ENCODE measurements at regions not wholly inside any gene's neighbourhood (a gene's known extent, or its start where the extent isn't known, plus 50 kb on each side); places are given as distances from the start of the nearest gene placed in this dataset.

GRCh38 chr22:47627556-47628253 is 865.3 kb downstream of the TBC1D22A start:
- no peak for ATAC-seq (ENCODE audit: low read depth)
- ChIA-PET POLR2A (no interaction called here), CTCF (no interaction called here)
- H3K4me1 ChIP-seq (ENCODE audit: control insufficient read depth in 2 of 2, insufficient read depth in 2 of 2, low read length in 2 of 2): no peaks in the 10 kb centered on the region
- TF ChIP-seq EZH2 (IDR thresholded peaks at IDR 0.05; ENCODE audit: borderline replicate concordance, insufficient read depth, low read depth, low read length, poor library complexity, severe bottlenecking): no peak
- TF ChIP-seq, protein P1, sequence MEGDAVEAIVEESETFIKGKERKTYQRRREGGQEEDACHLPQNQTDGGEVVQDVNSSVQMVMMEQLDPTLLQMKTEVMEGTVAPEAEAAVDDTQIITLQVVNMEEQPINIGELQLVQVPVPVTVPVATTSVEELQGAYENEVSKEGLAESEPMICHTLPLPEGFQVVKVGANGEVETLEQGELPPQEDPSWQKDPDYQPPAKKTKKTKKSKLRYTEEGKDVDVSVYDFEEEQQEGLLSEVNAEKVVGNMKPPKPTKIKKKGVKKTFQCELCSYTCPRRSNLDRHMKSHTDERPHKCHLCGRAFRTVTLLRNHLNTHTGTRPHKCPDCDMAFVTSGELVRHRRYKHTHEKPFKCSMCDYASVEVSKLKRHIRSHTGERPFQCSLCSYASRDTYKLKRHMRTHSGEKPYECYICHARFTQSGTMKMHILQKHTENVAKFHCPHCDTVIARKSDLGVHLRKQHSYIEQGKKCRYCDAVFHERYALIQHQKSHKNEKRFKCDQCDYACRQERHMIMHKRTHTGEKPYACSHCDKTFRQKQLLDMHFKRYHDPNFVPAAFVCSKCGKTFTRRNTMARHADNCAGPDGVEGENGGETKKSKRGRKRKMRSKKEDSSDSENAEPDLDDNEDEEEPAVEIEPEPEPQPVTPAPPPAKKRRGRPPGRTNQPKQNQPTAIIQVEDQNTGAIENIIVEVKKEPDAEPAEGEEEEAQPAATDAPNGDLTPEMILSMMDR (IDR thresholded peaks at IDR 0.05): no peak
- H4K20me1 ChIP-seq (ENCODE audit: control insufficient read depth, insufficient read depth, low read length, poor library complexity, severe bottlenecking): no peaks in the 10 kb centered on the region
- WGBS (ENCODE audit: insufficient coverage): 65% methylated on average over 13 of the region's 17 CpGs
- no peaks in the 10 kb centered on the region for H3K27me3 ChIP-seq (replicated peaks in 1 of 4; ENCODE audit: control extremely low read depth in 1 of 4, control insufficient read depth in 3 of 4, insufficient read depth in 4 of 4, low read length in 3 of 4)
- no peak overlapping the region for H3K27ac ChIP-seq (ENCODE audit: low read length in 2 of 2)
- peaks cover 0 to 28% (median 0%) of the 10 kb centered on the region in 3 donors for H3K9me3 ChIP-seq (ENCODE audit: control extremely low read depth in 1 of 3, control insufficient read depth in 2 of 3, insufficient read depth in 1 of 3, low read length in 2 of 3)
- H3K79me2 ChIP-seq (ENCODE audit: control insufficient read depth, insufficient read depth, low read length): no peaks in the 10 kb centered on the region
- Mint-ChIP-seq H3K9me3 (ENCODE audit: insufficient read depth) (no peaks in the 10 kb centered on the region), H3K27ac (no peak overlapping the region), H3K4me3 (no peak overlapping the region), H3K27me3 (no peaks in the 10 kb centered on the region), H3K4me1 (no peaks in the 10 kb centered on the region)
- no peak overlapping the region for H3K4me2 ChIP-seq (replicated peaks; ENCODE audit: low read depth, low read length, poor library complexity, severe bottlenecking)
- no peak overlapping the region for H3K9ac ChIP-seq (ENCODE audit: low read length)
- intact Hi-C loops (cut with micrococcal nuclease): no loop called here
- no peak for DNase-seq
- no peaks in the 10 kb centered on the region for H3K36me3 ChIP-seq (replicated peaks in 1 of 2; ENCODE audit: control extremely low read depth in 1 of 2, control insufficient read depth in 1 of 2, extremely low read depth in 1 of 2, insufficient read depth in 2 of 2, low read length in 1 of 2)
- no peak overlapping the region for H3K4me3 ChIP-seq (ENCODE audit: control extremely low read depth in 1 of 5, extremely low read depth in 1 of 5, insufficient read depth in 1 of 5, low read depth in 2 of 5, low read length in 4 of 5)
- no peak overlapping the region for H2AFZ ChIP-seq (ENCODE audit: insufficient read depth, low read depth, low read length, poor library complexity, severe bottlenecking)

- Histone ChIP-seq H3K27me3 (replicated peaks in 1 of 4; ENCODE audit: control extremely low read depth in 1 of 4, control insufficient read depth in 3 of 4, insufficient read depth in 4 of 4, low read length in 3 of 4) (no peaks in the 10 kb centered on the region), H2AFZ (ENCODE audit: insufficient read depth, low read depth, low read length, poor library complexity, severe bottlenecking) (no peak overlapping the region), H3K27ac (ENCODE audit: low read length in 2 of 2) (no peak overlapping the region), H3K4me2 (replicated peaks; ENCODE audit: low read depth, low read length, poor library complexity, severe bottlenecking) (no peak overlapping the region), H3K79me2 (ENCODE audit: control insufficient read depth, insufficient read depth, low read length) (no peaks in the 10 kb centered on the region), H4K20me1 (ENCODE audit: control insufficient read depth, insufficient read depth, low read length, poor library complexity, severe bottlenecking) (no peaks in the 10 kb centered on the region), H3K9me3 (ENCODE audit: control extremely low read depth in 1 of 3, control insufficient read depth in 2 of 3, insufficient read depth in 1 of 3, low read length in 2 of 3) (peaks cover 0 to 30% (median 0%) of the 10 kb centered on the region in 3 donors), H3K9ac (ENCODE audit: low read length) (no peak overlapping the region), H3K4me1 (ENCODE audit: control insufficient read depth in 2 of 2, insufficient read depth in 2 of 2, low read length in 2 of 2) (no peaks in the 10 kb centered on the region), H3K4me3 (ENCODE audit: control extremely low read depth in 1 of 5, extremely low read depth in 1 of 5, insufficient read depth in 1 of 5, low read depth in 2 of 5, low read length in 4 of 5) (no peak overlapping the region), H3K36me3 (replicated peaks in 1 of 2; ENCODE audit: control extremely low read depth in 1 of 2, control insufficient read depth in 1 of 2, extremely low read depth in 1 of 2, insufficient read depth in 2 of 2, low read length in 1 of 2) (no peaks in the 10 kb centered on the region)
- no peaks in the 10 kb centered on the region for H3K27me3 Mint-ChIP-seq
- H3K4me1 Mint-ChIP-seq: no peaks in the 10 kb centered on the region
- TF ChIP-seq EZH2 (IDR thresholded peaks at IDR 0.05; ENCODE audit: borderline replicate concordance, insufficient read depth, low read depth, low read length, poor library complexity, severe bottlenecking): no peak
- TF ChIP-seq, protein P1 (IDR thresholded peaks at IDR 0.05): no peak
- no peaks in the 10 kb centered on the region for H3K9me3 Mint-ChIP-seq (ENCODE audit: insufficient read depth)
- no peak for DNase-seq
- POLR2A ChIA-PET: no interaction called here
- 84% methylated on average over 12 of the region's 15 CpGs for WGBS (ENCODE audit: insufficient coverage)
- H3K4me3 Mint-ChIP-seq: no peak overlapping the region
- H3K27ac Mint-ChIP-seq: no peak overlapping the region
- no peak for ATAC-seq (ENCODE audit: low read depth)
- CTCF ChIA-PET: no interaction called here
- intact Hi-C loops (cut with micrococcal nuclease): no loop called here
Observed at GRCh38 chr22:47626428-47627390, 864.3 kb downstream of the TBC1D22A start.
